ENCODE measurements at regions not wholly inside any gene's neighbourhood (a gene's known extent, or its start where the extent isn't known, plus 50 kb on each side); places are given as distances from the start of the nearest gene placed in this dataset.

GRCh38 chr7:32318300-32319011 lies 171.7 kb downstream of the LSM5 start:
- no peaks in the 10 kb centered on the region for H3K4me1 Mint-ChIP-seq (ENCODE audit: low read depth)
- H3K27me3 Mint-ChIP-seq (ENCODE audit: low read depth): peaks cover 17% of the 10 kb centered on the region
- no peak overlapping the region for H3K4me3 Mint-ChIP-seq
- H3K36me3 Mint-ChIP-seq (ENCODE audit: insufficient read depth): no peaks in the 10 kb centered on the region
- DNase-seq: no peak
- no peak for ATAC-seq
- H3K9me3 Mint-ChIP-seq: no peaks in the 10 kb centered on the region

- no peaks in the 10 kb centered on the region for H3K9me3 Mint-ChIP-seq
- H3K4me1 Mint-ChIP-seq (ENCODE audit: low read depth): no peaks in the 10 kb centered on the region
- no peak for ATAC-seq
These were observed 173.3 kb downstream of the LSM5 start for GRCh38 chr7:32316839-32317238.

GRCh38 chr7:32314761-32315160 lies 175.4 kb downstream of the LSM5 start:
- DNase-seq: no peak
- ATAC-seq: no peak
- Mint-ChIP-seq H3K4me1 (ENCODE audit: low read depth) (no peaks in the 10 kb centered on the region), H3K9me3 (no peaks in the 10 kb centered on the region), H3K4me3 (no peak overlapping the region), H3K27me3 (ENCODE audit: low read depth) (peaks cover 12% of the 10 kb centered on the region), H3K36me3 (ENCODE audit: insufficient read depth) (no peaks in the 10 kb centered on the region)

More at GRCh38 chr7:32316839-32317238, 173.3 kb downstream of the LSM5 start:
- Mint-ChIP-seq H3K27me3 (ENCODE audit: low read depth) (peaks cover 17% of the 10 kb centered on the region), H3K36me3 (ENCODE audit: insufficient read depth) (no peaks in the 10 kb centered on the region), H3K4me3 (no peak overlapping the region)
- DNase-seq: no peak

GRCh38 chr7:32301427-32301826 lies 188.8 kb downstream of the LSM5 start:
- Mint-ChIP-seq H3K36me3 (ENCODE audit: insufficient read depth) (no peaks in the 10 kb centered on the region), H3K9me3 (no peaks in the 10 kb centered on the region), H3K4me3 (no peak overlapping the region), H3K27me3 (ENCODE audit: low read depth) (peaks cover 28% of the 10 kb centered on the region), H3K4me1 (ENCODE audit: low read depth) (peaks cover 7% of the 10 kb centered on the region)
- no peak for DNase-seq
- no peak for ATAC-seq

- peaks cover 36% of the 10 kb centered on the region for H3K27me3 Mint-ChIP-seq (ENCODE audit: low read depth)
- peaks cover 7% of the 10 kb centered on the region for H3K4me1 Mint-ChIP-seq (ENCODE audit: low read depth)
- no peaks in the 10 kb centered on the region for H3K9me3 Mint-ChIP-seq
- ATAC-seq (no peak), DNase-seq (no peak)
- H3K4me3 Mint-ChIP-seq: no peak overlapping the region
- H3K36me3 Mint-ChIP-seq (ENCODE audit: insufficient read depth): no peaks in the 10 kb centered on the region
These were observed 191.0 kb downstream of the LSM5 start for GRCh38 chr7:32299133-32299702.

- Mint-ChIP-seq H3K27me3 (ENCODE audit: low read depth) (peaks cover 38% of the 10 kb centered on the region), H3K4me3 (no peak overlapping the region), H3K36me3 (ENCODE audit: insufficient read depth) (no peaks in the 10 kb centered on the region), H3K9me3 (no peaks in the 10 kb centered on the region), H3K4me1 (ENCODE audit: low read depth) (peaks cover 7% of the 10 kb centered on the region)
- no peak for DNase-seq
- peak in 1 of 2 donors; percentile 35 for ATAC-seq
These were observed 191.6 kb downstream of the LSM5 start for GRCh38 chr7:32298408-32299132.

- H3K36me3 Mint-ChIP-seq (ENCODE audit: insufficient read depth): no peaks in the 10 kb centered on the region
- DNase-seq (no peak), ATAC-seq (no peak)
- H3K4me3 Mint-ChIP-seq: no peak overlapping the region
- no peaks in the 10 kb centered on the region for H3K9me3 Mint-ChIP-seq
- peaks cover 2% of the 10 kb centered on the region for H3K4me1 Mint-ChIP-seq (ENCODE audit: low read depth)
- peaks cover 26% of the 10 kb centered on the region for H3K27me3 Mint-ChIP-seq (ENCODE audit: low read depth)
These were observed 196.3 kb downstream of the LSM5 start for GRCh38 chr7:32293833-32294232.

- no peak overlapping the region for H3K4me3 Mint-ChIP-seq
- no peaks in the 10 kb centered on the region for H3K4me1 Mint-ChIP-seq (ENCODE audit: low read depth)
- DNase-seq (no peak), ATAC-seq (no peak)
- H3K9me3 Mint-ChIP-seq: no peaks in the 10 kb centered on the region
- no peaks in the 10 kb centered on the region for H3K36me3 Mint-ChIP-seq (ENCODE audit: insufficient read depth)
- peaks cover 6% of the 10 kb centered on the region for H3K27me3 Mint-ChIP-seq (ENCODE audit: low read depth)
These were observed 200.3 kb downstream of the LSM5 start for GRCh38 chr7:32289651-32290414.

GRCh38 chr7:32285698-32286097 lies 204.5 kb downstream of the LSM5 start:
- Mint-ChIP-seq H3K27me3 (ENCODE audit: low read depth) (no peaks in the 10 kb centered on the region), H3K4me1 (ENCODE audit: low read depth) (no peaks in the 10 kb centered on the region), H3K4me3 (no peak overlapping the region), H3K36me3 (ENCODE audit: insufficient read depth) (no peaks in the 10 kb centered on the region), H3K9me3 (no peaks in the 10 kb centered on the region)
- ATAC-seq (no peak), DNase-seq (no peak)

- no peak for DNase-seq
- Mint-ChIP-seq H3K9me3 (no peaks in the 10 kb centered on the region), H3K27me3 (ENCODE audit: low read depth) (no peaks in the 10 kb centered on the region), H3K36me3 (ENCODE audit: insufficient read depth) (no peaks in the 10 kb centered on the region), H3K4me1 (ENCODE audit: low read depth) (no peaks in the 10 kb centered on the region), H3K4me3 (no peak overlapping the region)
- no peak for ATAC-seq
These were observed 206.6 kb downstream of the LSM5 start for GRCh38 chr7:32283546-32283945.

- DNase-seq: no peak
- ATAC-seq: no peak
- no peaks in the 10 kb centered on the region for H3K9me3 Mint-ChIP-seq
These were observed 209.3 kb upstream of the PDE1C start for GRCh38 chr7:32279500-32279899.

GRCh38 chr7:32275216-32276009 lies 205.2 kb upstream of the PDE1C start:
- no peak for ATAC-seq
- DNase-seq: no peak
- no peaks in the 10 kb centered on the region for H3K36me3 Mint-ChIP-seq (ENCODE audit: insufficient read depth)
- H3K27me3 Mint-ChIP-seq (ENCODE audit: low read depth): peaks cover 2% of the 10 kb centered on the region
- H3K4me1 Mint-ChIP-seq (ENCODE audit: low read depth): no peaks in the 10 kb centered on the region
- no peaks in the 10 kb centered on the region for H3K9me3 Mint-ChIP-seq
- H3K4me3 Mint-ChIP-seq: no peak overlapping the region

More at GRCh38 chr7:32279500-32279899, 209.3 kb upstream of the PDE1C start:
- Mint-ChIP-seq H3K27me3 (ENCODE audit: low read depth) (peaks cover 2% of the 10 kb centered on the region), H3K4me1 (ENCODE audit: low read depth) (no peaks in the 10 kb centered on the region), H3K4me3 (no peak overlapping the region), H3K36me3 (ENCODE audit: insufficient read depth) (no peaks in the 10 kb centered on the region)

- H3K4me1 Mint-ChIP-seq (ENCODE audit: low read depth): no peaks in the 10 kb centered on the region
- H3K9me3 Mint-ChIP-seq: no peaks in the 10 kb centered on the region
- no peaks in the 10 kb centered on the region for H3K36me3 Mint-ChIP-seq (ENCODE audit: insufficient read depth)
- peaks cover 2% of the 10 kb centered on the region for H3K27me3 Mint-ChIP-seq (ENCODE audit: low read depth)
- no peak overlapping the region for H3K4me3 Mint-ChIP-seq
- ATAC-seq (no peak), DNase-seq (no peak)
These were observed 203.1 kb upstream of the PDE1C start for GRCh38 chr7:32273297-32273696.
